ENCODE measurements at regions not wholly inside any gene's neighbourhood (a gene's known extent, or its start where the extent isn't known, plus 50 kb on each side); places are given as distances from the start of the nearest gene placed in this dataset.

DNA sequence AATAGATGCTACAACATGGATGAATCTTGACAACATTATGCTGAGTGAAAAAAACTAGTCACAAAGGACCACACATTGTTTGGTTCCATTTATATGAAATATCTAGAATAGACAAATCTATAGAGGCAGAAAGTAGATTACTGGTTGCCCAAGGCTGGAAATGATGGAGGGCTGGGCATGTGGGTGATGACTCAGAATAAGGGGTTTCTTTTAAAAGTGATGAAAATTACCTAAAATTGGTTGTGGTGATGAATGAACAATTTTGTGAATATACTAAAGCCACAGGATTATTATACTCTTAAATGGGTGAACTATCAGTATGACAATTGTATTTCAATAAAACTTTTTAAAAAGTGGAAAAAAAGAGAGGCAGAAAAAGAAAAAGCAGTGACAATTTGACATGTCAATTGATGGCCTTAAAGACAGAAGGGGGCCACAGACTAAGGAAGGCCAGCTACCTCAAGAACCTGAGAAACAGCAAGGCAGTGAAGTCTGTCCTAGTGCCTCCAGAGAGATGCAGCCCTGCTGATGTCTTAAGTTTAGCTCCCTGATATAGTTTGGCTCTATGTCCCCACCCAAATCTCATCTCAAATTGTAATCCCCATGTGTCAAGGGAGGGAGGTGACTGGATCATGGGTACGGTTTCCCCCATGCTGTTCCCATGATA, 182.7 kb downstream of the PIK3R1 start:
- intact Hi-C loops (cut with DNase I), result no loop called here
- Histone ChIP-seq H3K4me3 (no peak overlapping the region), H3K27ac (no peak overlapping the region), H3K4me1 (ENCODE audit: insufficient read depth) (no peaks in the 10 kb centered on the region), H3K36me3 (no peaks in the 10 kb centered on the region), H3K27me3 (no peaks in the 10 kb centered on the region), H3K9me3 (no peaks in the 10 kb centered on the region)
- TF ChIP-seq POLR2A (IDR thresholded peaks at IDR 0.05) (no peak), CTCF (IDR thresholded peaks at IDR 0.05) (no peak), EP300 (IDR thresholded peaks at IDR 0.05) (no peak)
- no peak for DNase-seq
- 90 to 95% (median 94%) methylated on average over 1 of the region's 1 CpG for WGBS, 3 donors

- 71 to 81% (median 72%) methylated on average over 4 of the region's 4 CpGs for WGBS, 3 donors
- Histone ChIP-seq H3K36me3 (no peaks in the 10 kb centered on the region), H3K9me3 (no peaks in the 10 kb centered on the region), H3K27me3 (no peaks in the 10 kb centered on the region), H3K4me3 (no peak overlapping the region), H3K27ac (no peak overlapping the region), H3K4me1 (ENCODE audit: insufficient read depth) (peaks cover 1% of the 10 kb centered on the region)
- intact Hi-C loops (cut with DNase I), result no loop called here
- TF ChIP-seq POLR2A (IDR thresholded peaks at IDR 0.05) (no peak), EP300 (IDR thresholded peaks at IDR 0.05) (no peak), CTCF (IDR thresholded peaks at IDR 0.05) (no peak)
- DNase-seq, result no peak
These were observed 187.7 kb downstream of the PIK3R1 start for GRCh38 chr5:68403301-68403700.

GRCh38 chr5:68404246-68404645, 188.7 kb downstream of the PIK3R1 start:
- no peak overlapping the region for H3K4me3 ChIP-seq
- peaks cover 1% of the 10 kb centered on the region for H3K4me1 ChIP-seq (ENCODE audit: insufficient read depth)
- intact Hi-C loops (cut with DNase I), result no loop called here
- TF ChIP-seq EP300 (IDR thresholded peaks at IDR 0.05), result no peak
- no peak for TF ChIP-seq POLR2A (IDR thresholded peaks at IDR 0.05)
- no peaks in the 10 kb centered on the region for H3K27me3 ChIP-seq
- DNase-seq, result no peak
- H3K36me3 ChIP-seq, result no peaks in the 10 kb centered on the region
- H3K27ac ChIP-seq, result no peak overlapping the region
- no peaks in the 10 kb centered on the region for H3K9me3 ChIP-seq

- Histone ChIP-seq H3K36me3 (no peaks in the 10 kb centered on the region), H3K4me1 (ENCODE audit: insufficient read depth) (peaks cover 1% of the 10 kb centered on the region), H3K27ac (no peak overlapping the region), H3K27me3 (no peaks in the 10 kb centered on the region), H3K9me3 (no peaks in the 10 kb centered on the region), H3K4me3 (no peak overlapping the region)
- TF ChIP-seq POLR2A (IDR thresholded peaks at IDR 0.05) (no peak), EP300 (IDR thresholded peaks at IDR 0.05) (no peak), CTCF (IDR thresholded peaks at IDR 0.05) (no peak)
- intact Hi-C loops (cut with DNase I), result no loop called here
- WGBS, 3 donors, result 85 to 91% (median 89%) methylated on average over 1 of the region's 1 CpG
- DNase-seq, result no peak
These were observed 189.6 kb downstream of the PIK3R1 start for GRCh38 chr5:68405026-68405684.

Data from ovary (tissue), 7 donors.